Right atrium auricular region (tissue), 2 donors: ENCODE measurements at regions not wholly inside any gene's neighbourhood (a gene's known extent, or its start where the extent isn't known, plus 50 kb on each side); places are given as distances from the start of the nearest gene placed in this dataset.
A peak's percentile ranks its signal among the peaks of the same experiment; 100 is the strongest.

Source experiments
- DNase-seq: peaks from one replicate; pipeline ENCODE4 v3.0.0-alpha.2; 2019; ENCODE audit warnings: low spot score
- H3K27ac ChIP-seq, 2 donors: fragments of 200-600 bp; sonication (generic); 1 replicate in 1 of 2; 2 replicates in 1 of 2; pipeline ENCODE4 v1.5.1; 2016 to 2019
- H3K27me3 ChIP-seq, 2 donors: fragments of 200-600 bp; sonication (generic); one replicate each; pipeline versions ENCODE4 v1.5.1 to v1.6.0; 2017 to 2019
- H3K36me3 ChIP-seq: fragments of 200-600 bp; sonication (generic); one replicate; pipeline ENCODE4 v1.5.1; 2016
- H3K4me1 ChIP-seq, 2 donors: fragments of 200-600 bp; sonication (generic); one replicate each; pipeline versions ENCODE4 v1.5.1 to v1.6.0; 2017 to 2019
- H3K4me3 ChIP-seq, 2 donors: fragments of 200-600 bp; sonication (generic); 1 replicate in 1 of 2; 2 replicates in 1 of 2; pipeline ENCODE4 v1.5.1; 2017 to 2019; ENCODE audit warnings: mild to moderate bottlenecking in 1 of 2, moderate library complexity in 1 of 2
- H3K9me3 ChIP-seq, 2 donors: fragments of 200-600 bp; sonication (generic); one replicate each; pipeline ENCODE4 v1.5.1; 2019
- TF ChIP-seq, protein P1 (sequence below), 2 donors: fragments of 200-600 bp; sonication (generic); IDR thresholded peaks; one replicate each; pipeline ENCODE4 v1.5.1; 2019; ENCODE audit warnings: antibody characterized with exemption in 2 of 2

DNA sequence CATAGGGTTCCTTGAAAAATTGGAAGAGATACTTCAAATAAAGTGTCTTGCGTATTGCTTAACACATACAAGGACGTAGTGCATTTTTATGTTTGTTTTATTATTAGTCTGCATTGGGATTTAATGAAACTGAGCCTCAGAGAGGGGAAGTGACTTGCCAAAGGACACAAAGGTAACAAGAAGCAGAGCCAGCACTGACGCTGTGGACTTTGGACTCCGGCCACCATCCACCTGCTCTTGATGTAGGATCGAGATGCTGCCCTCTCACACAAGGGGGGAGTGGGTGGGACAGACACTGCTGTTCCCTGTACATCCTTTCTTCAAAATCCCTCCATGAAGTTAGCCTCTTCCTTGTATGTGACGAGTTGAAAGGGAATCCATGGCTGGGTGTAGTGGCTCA, 435.4 kb upstream of the RGMA start:
- Histone ChIP-seq H3K27ac (no peak overlapping the region), H3K27me3 (no peaks in the 10 kb centered on the region), H3K4me1 (no peaks in the 10 kb centered on the region), H3K4me3 (no peak overlapping the region), H3K36me3 (no peaks in the 10 kb centered on the region), H3K9me3 (no peaks in the 10 kb centered on the region)
- TF ChIP-seq, protein P1, sequence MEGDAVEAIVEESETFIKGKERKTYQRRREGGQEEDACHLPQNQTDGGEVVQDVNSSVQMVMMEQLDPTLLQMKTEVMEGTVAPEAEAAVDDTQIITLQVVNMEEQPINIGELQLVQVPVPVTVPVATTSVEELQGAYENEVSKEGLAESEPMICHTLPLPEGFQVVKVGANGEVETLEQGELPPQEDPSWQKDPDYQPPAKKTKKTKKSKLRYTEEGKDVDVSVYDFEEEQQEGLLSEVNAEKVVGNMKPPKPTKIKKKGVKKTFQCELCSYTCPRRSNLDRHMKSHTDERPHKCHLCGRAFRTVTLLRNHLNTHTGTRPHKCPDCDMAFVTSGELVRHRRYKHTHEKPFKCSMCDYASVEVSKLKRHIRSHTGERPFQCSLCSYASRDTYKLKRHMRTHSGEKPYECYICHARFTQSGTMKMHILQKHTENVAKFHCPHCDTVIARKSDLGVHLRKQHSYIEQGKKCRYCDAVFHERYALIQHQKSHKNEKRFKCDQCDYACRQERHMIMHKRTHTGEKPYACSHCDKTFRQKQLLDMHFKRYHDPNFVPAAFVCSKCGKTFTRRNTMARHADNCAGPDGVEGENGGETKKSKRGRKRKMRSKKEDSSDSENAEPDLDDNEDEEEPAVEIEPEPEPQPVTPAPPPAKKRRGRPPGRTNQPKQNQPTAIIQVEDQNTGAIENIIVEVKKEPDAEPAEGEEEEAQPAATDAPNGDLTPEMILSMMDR (IDR thresholded peaks at IDR 0.05): no peak
- no peak for DNase-seq

DNA sequence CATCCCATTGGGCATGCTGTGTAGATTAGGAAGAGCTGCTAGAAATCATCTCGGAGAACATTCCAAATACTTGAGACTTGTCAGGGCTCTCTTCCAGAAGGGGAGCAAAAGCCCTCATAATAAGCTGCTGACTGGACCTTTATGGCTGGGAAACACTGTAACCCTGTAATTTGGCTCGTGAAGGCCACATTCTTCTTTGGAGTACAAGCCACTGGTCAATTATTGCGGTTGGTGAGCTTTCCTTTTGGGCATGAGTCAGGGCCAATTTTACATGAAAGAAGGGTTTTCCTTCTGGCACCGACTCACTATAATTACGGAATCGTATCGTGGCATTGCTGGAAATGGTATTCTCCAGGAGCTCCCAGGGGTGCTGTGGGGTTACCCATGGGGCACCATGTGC, 434.5 kb upstream of the RGMA start:
- TF ChIP-seq, protein P1 (IDR thresholded peaks at IDR 0.05): no peak
- no peaks in the 10 kb centered on the region for H3K36me3 ChIP-seq
- no peak overlapping the region for H3K4me3 ChIP-seq
- H3K27me3 ChIP-seq: no peaks in the 10 kb centered on the region
- H3K27ac ChIP-seq: no peak overlapping the region
- no peaks in the 10 kb centered on the region for H3K9me3 ChIP-seq
- no peaks in the 10 kb centered on the region for H3K4me1 ChIP-seq
- no peak for DNase-seq

DNA sequence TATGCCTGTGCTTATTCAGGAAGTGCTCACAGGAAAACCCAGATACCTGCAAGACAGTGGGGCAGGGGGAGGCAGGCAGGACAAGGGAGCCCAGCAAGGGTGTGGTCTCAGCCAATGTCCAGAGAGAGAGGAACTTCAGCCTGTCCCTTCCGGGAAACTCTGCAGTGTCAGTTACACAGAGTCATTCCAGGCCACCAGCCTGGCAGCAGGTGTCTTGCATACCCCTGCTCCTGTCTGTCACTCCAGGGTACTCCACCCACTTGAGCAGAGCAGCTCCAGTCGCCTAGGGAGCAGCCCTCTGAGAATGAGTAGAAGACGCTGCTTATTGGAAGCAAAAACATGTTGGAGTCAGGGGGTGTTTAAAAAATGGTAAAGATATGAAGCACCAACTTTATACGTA, 431.2 kb upstream of the RGMA start:
- no peak overlapping the region for H3K4me3 ChIP-seq
- no peaks in the 10 kb centered on the region for H3K36me3 ChIP-seq
- DNase-seq: no peak
- H3K27me3 ChIP-seq: no peaks in the 10 kb centered on the region
- no peak overlapping the region for H3K27ac ChIP-seq
- TF ChIP-seq, protein P1 (IDR thresholded peaks at IDR 0.05): no peak
- H3K4me1 ChIP-seq: no peaks in the 10 kb centered on the region
- no peaks in the 10 kb centered on the region for H3K9me3 ChIP-seq

DNA sequence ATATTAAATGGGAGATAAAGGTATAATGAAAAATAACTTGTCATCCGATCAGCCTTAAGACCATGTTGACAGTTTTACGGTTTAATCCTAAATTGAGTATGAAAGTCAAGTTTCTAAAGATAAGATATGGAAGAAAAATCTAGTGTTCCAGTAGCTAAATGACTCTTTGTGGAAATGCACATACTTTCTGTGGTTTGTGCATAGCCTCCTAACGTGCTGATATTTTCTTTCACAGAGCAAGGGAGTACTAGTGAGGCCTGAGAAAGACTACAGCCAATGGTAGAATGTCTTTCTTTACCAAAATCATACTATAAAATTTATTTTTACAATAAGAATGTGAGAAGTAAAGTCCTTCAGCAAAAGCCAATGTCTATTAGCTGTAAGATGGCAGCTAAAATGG, 430.6 kb upstream of the RGMA start:
- Histone ChIP-seq H3K27ac (no peak overlapping the region), H3K27me3 (no peaks in the 10 kb centered on the region), H3K4me3 (no peak overlapping the region), H3K36me3 (no peaks in the 10 kb centered on the region), H3K4me1 (no peaks in the 10 kb centered on the region), H3K9me3 (no peaks in the 10 kb centered on the region)
- TF ChIP-seq, protein P1 (IDR thresholded peaks at IDR 0.05): no peak
- no peak for DNase-seq

DNA sequence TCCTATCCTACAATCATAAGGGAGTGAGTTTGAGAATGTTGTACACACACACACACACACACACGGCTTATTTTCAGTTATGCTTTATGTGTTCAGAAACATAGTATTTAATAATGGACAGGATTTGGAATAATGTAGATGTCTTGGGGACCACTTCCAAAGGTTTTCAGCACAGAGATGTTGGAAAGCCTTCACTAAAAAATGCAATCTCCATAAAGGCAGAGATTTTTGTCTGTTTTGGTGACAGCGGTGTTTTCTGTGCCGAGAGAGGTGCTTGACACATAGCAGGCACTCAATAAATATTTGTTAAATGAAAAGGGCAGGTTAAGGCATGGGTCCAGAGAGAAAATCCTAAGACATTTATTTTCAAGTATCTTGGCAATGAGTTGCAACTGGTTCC, 428.2 kb upstream of the RGMA start:
- TF ChIP-seq, protein P1 (IDR thresholded peaks at IDR 0.05): no peak
- Histone ChIP-seq H3K4me1 (no peaks in the 10 kb centered on the region), H3K36me3 (no peaks in the 10 kb centered on the region), H3K9me3 (no peaks in the 10 kb centered on the region), H3K27ac (no peak overlapping the region), H3K4me3 (no peak overlapping the region), H3K27me3 (no peaks in the 10 kb centered on the region)
- no peak for DNase-seq

DNA sequence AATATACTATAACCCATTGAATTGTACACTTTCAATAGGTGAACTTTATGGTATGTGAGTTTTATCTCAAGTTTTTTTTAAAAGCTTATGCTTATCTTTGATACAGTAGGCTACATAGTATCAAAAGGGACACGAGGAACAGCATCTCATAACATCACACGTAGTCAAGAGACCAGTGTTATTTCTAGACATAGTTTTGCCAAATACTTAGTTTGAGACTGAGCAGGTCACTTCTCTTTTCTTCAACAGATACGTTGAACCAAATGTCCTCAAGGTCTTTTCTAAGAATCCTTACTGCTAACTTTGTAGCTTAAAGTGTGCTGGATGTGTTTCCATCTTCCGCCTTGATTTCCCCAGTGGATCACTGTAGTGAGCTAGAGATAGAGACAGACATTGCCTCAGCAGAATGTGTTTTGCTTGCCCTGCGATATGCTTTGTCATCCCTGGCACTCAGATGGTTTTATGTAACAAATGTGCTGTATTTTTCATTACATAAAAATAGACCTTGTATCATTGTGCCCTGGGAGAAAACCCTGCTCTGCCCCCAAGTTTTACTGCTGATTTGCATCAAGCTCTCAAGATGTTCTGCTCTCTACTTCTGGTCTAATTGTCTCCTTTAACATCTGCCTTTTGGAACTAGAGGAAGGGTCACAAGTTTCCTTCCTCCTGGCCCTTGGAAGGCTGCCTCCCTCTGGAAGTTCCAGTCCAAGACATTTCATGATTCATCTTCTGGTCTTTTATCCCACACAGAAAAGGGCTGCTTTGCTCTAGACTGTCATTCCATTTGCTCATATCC, 426.4 kb upstream of the RGMA start:
- Histone ChIP-seq H3K4me3 (no peak overlapping the region), H3K27ac (peak overlapping the region in 1 of 2 donors; percentile 48), H3K27me3 (no peaks in the 10 kb centered on the region), H3K4me1 (no peaks in the 10 kb centered on the region), H3K36me3 (no peaks in the 10 kb centered on the region), H3K9me3 (no peaks in the 10 kb centered on the region)
- TF ChIP-seq, protein P1 (IDR thresholded peaks at IDR 0.05): peak in 1 of 2 donors; percentile 24
- no peak for DNase-seq
